Mesenchymal stem cell (in vitro differentiated cells and primary cell): ENCODE measurements at regions not wholly inside any gene's neighbourhood (a gene's known extent, or its start where the extent isn't known, plus 50 kb on each side); places are given as distances from the start of the nearest gene placed in this dataset.

Experiments
- DNase-seq: peaks from one replicate; pipeline ENCODE4 v3.0.0-alpha.2; 2013
- H2AFZ ChIP-seq: one replicate; pipeline ENCODE4 v1.6.1; 2013; ENCODE audit warnings: low read depth, mild to moderate bottlenecking, control low read depth, inconsistent platforms, low read length, moderate library complexity
- H2AK5ac ChIP-seq: 2 replicates; pipeline ENCODE4 v1.6.1; 2013; ENCODE audit warnings: low read length, moderate library complexity, mild to moderate bottlenecking, inconsistent platforms; ENCODE audit not compliant: severe bottlenecking
- H2BK120ac ChIP-seq: one replicate; pipeline ENCODE4 v1.6.1; 2013; ENCODE audit warnings: low read depth, mild to moderate bottlenecking, inconsistent platforms, low read length, moderate library complexity
- H2BK12ac ChIP-seq, 2 experiments: one replicate each; pipeline ENCODE4 v1.6.1; 2013; ENCODE audit warnings: inconsistent platforms in 2 of 2, low read length in 2 of 2, mild to moderate bottlenecking in 2 of 2, moderate library complexity in 2 of 2, control low read depth in 1 of 2
- H2BK15ac ChIP-seq: one replicate; pipeline ENCODE4 v1.6.1; 2013; ENCODE audit warnings: mild to moderate bottlenecking, low read depth, inconsistent platforms; ENCODE audit not compliant: poor library complexity, severe bottlenecking
- H2BK5ac ChIP-seq: 2 replicates; pipeline ENCODE4 v1.6.1; 2013; ENCODE audit warnings: low read depth, mild to moderate bottlenecking, low read length, control low read depth, inconsistent platforms; ENCODE audit not compliant: poor library complexity, severe bottlenecking
- H3K14ac ChIP-seq, 2 experiments: one replicate each; pipeline ENCODE4 v1.6.1; 2013; ENCODE audit warnings: inconsistent platforms in 2 of 2, low read length in 2 of 2, control low read depth in 1 of 2, mild to moderate bottlenecking in 1 of 2, moderate library complexity in 1 of 2
- H3K18ac ChIP-seq, 2 experiments: one replicate each; pipeline ENCODE4 v1.6.1; 2013; ENCODE audit warnings: inconsistent platforms in 2 of 2, low read length in 2 of 2, control low read depth in 1 of 2, low read depth in 1 of 2, mild to moderate bottlenecking in 1 of 2
- H3K23ac ChIP-seq, 2 experiments: one replicate each; pipeline ENCODE4 v1.6.1; 2013; ENCODE audit warnings: inconsistent platforms in 2 of 2, low read length in 2 of 2, mild to moderate bottlenecking in 2 of 2, moderate library complexity in 2 of 2, control low read depth in 1 of 2
- H3K27ac ChIP-seq: 2 replicates; pipeline ENCODE4 v1.5.1; 2013; ENCODE audit warnings: mild to moderate bottlenecking, moderate library complexity, low read length, control low read depth, inconsistent platforms; ENCODE audit not compliant: poor library complexity, severe bottlenecking
- H3K27me3 ChIP-seq, 2 experiments: 2 replicates each; pipeline versions ENCODE4 v1.6.1 to v1.7.0; 2013; ENCODE audit warnings: low read length in 2 of 2, mild to moderate bottlenecking in 2 of 2, moderate library complexity in 2 of 2, control low read depth in 1 of 2, inconsistent platforms in 1 of 2; ENCODE audit not compliant: control insufficient read depth in 1 of 2, insufficient read depth in 1 of 2
- H3K36me3 ChIP-seq, 2 experiments: 2 replicates each; pipeline versions ENCODE4 v1.6.1 to v1.7.0; 2013; ENCODE audit warnings: low read length in 2 of 2, control low read depth in 1 of 2, inconsistent platforms in 1 of 2, low read depth in 1 of 2, mild to moderate bottlenecking in 1 of 2; ENCODE audit not compliant: insufficient read depth in 2 of 2, control insufficient read depth in 1 of 2
- H3K4ac ChIP-seq, 2 experiments: one replicate each; pipeline ENCODE4 v1.6.1; 2013; ENCODE audit warnings: inconsistent platforms in 2 of 2, low read length in 2 of 2, mild to moderate bottlenecking in 2 of 2, moderate library complexity in 2 of 2, control low read depth in 1 of 2, low read depth in 1 of 2
- H3K4me1 ChIP-seq: 2 replicates; pipeline ENCODE4 v1.6.1; 2013; ENCODE audit warnings: low read depth, low read length, control low read depth; ENCODE audit not compliant: control insufficient read depth, insufficient read depth
- H3K4me2 ChIP-seq: 2 replicates; pipeline ENCODE4 v1.6.1; 2013; ENCODE audit warnings: low read length, mild to moderate bottlenecking, inconsistent platforms; ENCODE audit not compliant: poor library complexity, severe bottlenecking
- H3K4me3 ChIP-seq, 2 experiments: 2 replicates each; pipeline versions ENCODE4 v1.5.1 to v1.7.0; 2013; ENCODE audit warnings: low read length in 2 of 2, mild to moderate bottlenecking in 2 of 2, control low read depth in 1 of 2, low read depth in 1 of 2; ENCODE audit not compliant: insufficient read depth in 1 of 2
- H3K79me1 ChIP-seq: replicated peaks from 2 replicates; pipeline ENCODE4 v1.6.1; 2013; ENCODE audit warnings: mild to moderate bottlenecking, control low read depth, low read length, inconsistent platforms; ENCODE audit not compliant: poor library complexity, severe bottlenecking
- H3K9ac ChIP-seq: 2 replicates; pipeline ENCODE4 v1.7.0; 2013; ENCODE audit warnings: mild to moderate bottlenecking, low read length, moderate library complexity
- H3K9me3 ChIP-seq: 2 replicates; pipeline ENCODE4 v1.7.0; 2013; ENCODE audit warnings: mild to moderate bottlenecking, low read length; ENCODE audit not compliant: control insufficient read depth
- H4K8ac ChIP-seq: one replicate; pipeline ENCODE4 v1.6.1; 2013; ENCODE audit warnings: inconsistent platforms, mild to moderate bottlenecking, low read length, moderate library complexity
- H4K91ac ChIP-seq: one replicate; pipeline ENCODE4 v1.6.1; 2013; ENCODE audit warnings: mild to moderate bottlenecking, low read length, inconsistent platforms
- WGBS: methylation state at CpG from one replicate; pipeline ENCODE4 v1.1.7; 2013; ENCODE audit warnings: mixed read lengths; 5-methylcytosine and 5-hydroxymethylcytosine counted together

GRCh38 chr5:120134944-120135343 lies 329.2 kb upstream of the PRR16 start:
- Histone ChIP-seq H2BK15ac (no peak overlapping the region), H3K9me3 (no peaks in the 10 kb centered on the region), H3K4me2 (no peak overlapping the region), H4K8ac (no peak overlapping the region), H4K91ac (no peak overlapping the region), H3K4me3 (no peak overlapping the region), H3K23ac (no peak overlapping the region), H3K18ac (no peak overlapping the region), H3K4me1 (no peaks in the 10 kb centered on the region), H2BK5ac (no peak overlapping the region), H2AK5ac (no peak overlapping the region), H3K36me3 (no peaks in the 10 kb centered on the region), H3K14ac (no peak overlapping the region), H3K79me1 (no peaks in the 10 kb centered on the region), H3K27me3 (no peaks in the 10 kb centered on the region), H3K9ac (no peak overlapping the region), H3K4ac (no peak overlapping the region), H2BK12ac (no peak overlapping the region), H2BK120ac (no peak overlapping the region), H3K27ac (no peak overlapping the region), H2AFZ (no peak overlapping the region)
- peak; percentile 20 for DNase-seq

- Histone ChIP-seq H2BK120ac (no peak overlapping the region), H3K23ac (no peak overlapping the region), H2BK12ac (peak overlapping the region; percentile 96 to 99), H3K4me2 (no peak overlapping the region), H3K79me1 (no peaks in the 10 kb centered on the region), H4K8ac (peak overlapping the region; percentile 78), H3K4ac (peak overlapping the region; percentile 85 to 96), H2BK15ac (no peak overlapping the region), H3K4me1 (no peaks in the 10 kb centered on the region), H2AK5ac (no peak overlapping the region), H3K9ac (no peak overlapping the region), H3K4me3 (no peak overlapping the region), H2AFZ (no peak overlapping the region), H3K9me3 (no peaks in the 10 kb centered on the region), H3K27me3 (no peaks in the 10 kb centered on the region), H3K14ac (peak overlapping the region in 1 of 2 experiments; percentile 61), H3K27ac (no peak overlapping the region), H4K91ac (peak overlapping the region; percentile 88), H2BK5ac (no peak overlapping the region), H3K36me3 (no peaks in the 10 kb centered on the region), H3K18ac (peak overlapping the region; percentile 67 to 89)
- WGBS = 96% methylated on average over 2 of the region's 2 CpGs
- DNase-seq = no peak
These were observed 326.5 kb upstream of the PRR16 start for GRCh38 chr5:120137582-120137981.

- H3K9me3 ChIP-seq = no peaks in the 10 kb centered on the region
- no peak overlapping the region for H4K91ac ChIP-seq
- H2BK120ac ChIP-seq = no peak overlapping the region
- no peaks in the 10 kb centered on the region for H3K27me3 ChIP-seq
- H3K4me2 ChIP-seq = no peak overlapping the region
- no peak overlapping the region for H3K14ac ChIP-seq
- no peak overlapping the region for H2BK5ac ChIP-seq
- H2AK5ac ChIP-seq = no peak overlapping the region
- no peak overlapping the region for H2BK15ac ChIP-seq
- no peak overlapping the region for H3K4ac ChIP-seq
- no peak overlapping the region for H2AFZ ChIP-seq
- H2BK12ac ChIP-seq = no peak overlapping the region
- no peaks in the 10 kb centered on the region for H3K79me1 ChIP-seq
- no CpG with 5 or more reads among the region's 2 CpGs for WGBS
- H3K18ac ChIP-seq = no peak overlapping the region
- no peak overlapping the region for H3K23ac ChIP-seq
- peak; percentile 100 for DNase-seq
- H3K36me3 ChIP-seq = no peaks in the 10 kb centered on the region
- no peaks in the 10 kb centered on the region for H3K4me1 ChIP-seq
- no peak overlapping the region for H3K4me3 ChIP-seq
- H3K9ac ChIP-seq = peak overlapping the region; percentile 63
- no peak overlapping the region for H4K8ac ChIP-seq
- H3K27ac ChIP-seq = no peak overlapping the region
These were observed 325.1 kb upstream of the PRR16 start for GRCh38 chr5:120139039-120139438.

GRCh38 chr5:120140501-120140900 lies 323.6 kb upstream of the PRR16 start:
- Histone ChIP-seq H3K4me2 (no peak overlapping the region), H2AK5ac (no peak overlapping the region), H3K18ac (peak overlapping the region; percentile 75 to 83), H3K23ac (no peak overlapping the region), H3K14ac (no peak overlapping the region), H3K36me3 (no peaks in the 10 kb centered on the region), H2BK15ac (no peak overlapping the region), H3K4me1 (no peaks in the 10 kb centered on the region), H2BK5ac (no peak overlapping the region), H3K79me1 (no peaks in the 10 kb centered on the region), H4K91ac (peak overlapping the region; percentile 71), H4K8ac (no peak overlapping the region), H3K27ac (no peak overlapping the region), H3K4ac (peak overlapping the region in 1 of 2 experiments; percentile 14), H3K9me3 (peaks cover 8% of the 10 kb centered on the region), H2BK120ac (no peak overlapping the region), H3K9ac (no peak overlapping the region), H2BK12ac (peak overlapping the region; percentile 6 to 99), H3K4me3 (no peak overlapping the region), H3K27me3 (no peaks in the 10 kb centered on the region), H2AFZ (no peak overlapping the region)
- 100% methylated on average over 1 of the region's 1 CpG for WGBS
- no peak for DNase-seq
